HEK293 (cell line): ENCODE measurements at regions not wholly inside any gene's neighbourhood (a gene's known extent, or its start where the extent isn't known, plus 50 kb on each side); places are given as distances from the start of the nearest gene placed in this dataset.

Experiments
- CTCF ChIA-PET: fragments of 350-600 bp; formaldehyde crosslinking; extraction: SDS; loops from one replicate; lab custom pipeline; 2021; ENCODE audit warnings: antibody characterized with exemption; lab: Yijun Ruan, JAX
- POLR2A ChIA-PET: fragments of 300-600 bp; formaldehyde crosslinking; extraction: SDS; loops from one replicate; lab custom pipeline; 2020; ENCODE audit warnings: antibody characterized with exemption, inconsistent platforms; lab: Yijun Ruan, JAX
- H3K27ac ChIP-seq: fragments of 200-500 bp; sonication (Bioruptor generic); 2 replicates; pipeline ENCODE4 v1.5.1; 2014; ENCODE audit warnings: low read depth, low read length, control low read depth, inconsistent platforms; ENCODE audit errors: extremely low read depth
- H3K36me3 ChIP-seq, 2 experiments: fragments of 200-500 bp in 1 of 2; sonication (Bioruptor generic) in 1 of 2; 1 replicate in 1 of 2; 2 replicates in 1 of 2; pipeline ENCODE4 v1.5.1; 2014 to 2017; ENCODE audit warnings: inconsistent platforms in 2 of 2, low read length in 2 of 2; ENCODE audit not compliant: control insufficient read depth in 2 of 2, insufficient read depth in 1 of 2
- H3K4me1 ChIP-seq: fragments of 200-500 bp; sonication (Bioruptor generic); 2 replicates; pipeline ENCODE4 v1.5.1; 2014; ENCODE audit warnings: mild to moderate bottlenecking, low read length, inconsistent platforms; ENCODE audit not compliant: control insufficient read depth, insufficient read depth
- H3K4me3 ChIP-seq: 2 replicates; pipeline ENCODE4 v1.5.1; 2011; ENCODE audit warnings: low read depth, mild to moderate bottlenecking, control low read depth, low read length, moderate library complexity
- H3K9me3 ChIP-seq: fragments of 200-500 bp; sonication (Bioruptor generic); 2 replicates; pipeline ENCODE4 v1.5.1; 2014; ENCODE audit warnings: low read depth, low read length, inconsistent platforms; ENCODE audit not compliant: control insufficient read depth, insufficient read depth
- BCL11A ChIP-seq: fragments of 450-650 bp; formaldehyde crosslinking; IDR thresholded peaks from 2 replicates; pipeline ENCODE4 v1.5.1; 2016; ENCODE audit warnings: low read depth, missing biosample characterization, missing genetic modification characterization
- GLI4 ChIP-seq: fragments of 450-650 bp; formaldehyde crosslinking; IDR thresholded peaks from 2 replicates; pipeline ENCODE4 v1.5.1; 2016; ENCODE audit warnings: missing biosample characterization, missing genetic modification characterization
- GLIS1 ChIP-seq: fragments of 450-650 bp; formaldehyde crosslinking; IDR thresholded peaks from 2 replicates; pipeline ENCODE4 v1.5.1; 2016; ENCODE audit warnings: missing biosample characterization, missing genetic modification characterization
- HOXA7 ChIP-seq: sonication (generic); formaldehyde crosslinking; IDR thresholded peaks from 2 replicates; pipeline ENCODE4 v1.8.1; 2022; ENCODE audit warnings: missing genetic modification reagents, borderline replicate concordance
- KLF10 ChIP-seq: fragments of 450-650 bp; IDR thresholded peaks from 2 replicates; pipeline ENCODE4 v1.5.1; 2018; ENCODE audit warnings: missing biosample characterization, mild to moderate bottlenecking, missing genetic modification characterization
- MEIS1 ChIP-seq: sonication (generic); formaldehyde crosslinking; IDR thresholded peaks from 2 replicates; pipeline ENCODE4 v1.8.1; 2022; ENCODE audit warnings: missing genetic modification reagents, mild to moderate bottlenecking, borderline replicate concordance
- OSR2 ChIP-seq: fragments of 450-650 bp; formaldehyde crosslinking; IDR thresholded peaks from 2 replicates; pipeline ENCODE4 v1.5.1; 2016; ENCODE audit warnings: missing biosample characterization, missing genetic modification characterization
- REPIN1 ChIP-seq: fragments of 450-650 bp; formaldehyde crosslinking; IDR thresholded peaks from 2 replicates; pipeline ENCODE4 v1.5.1; 2017; ENCODE audit warnings: missing biosample characterization, missing genetic modification characterization, low read depth
- SALL2 ChIP-seq: fragments of 450-650 bp; formaldehyde crosslinking; IDR thresholded peaks from 2 replicates; pipeline ENCODE4 v1.5.0; 2017; ENCODE audit warnings: missing biosample characterization, mild to moderate bottlenecking, missing genetic modification characterization, borderline replicate concordance
- SP3 ChIP-seq: fragments of 450-650 bp; formaldehyde crosslinking; IDR thresholded peaks from 2 replicates; pipeline ENCODE4 v1.5.1; 2016; ENCODE audit warnings: missing biosample characterization, missing genetic modification characterization
- ZBTB7A ChIP-seq: fragments of 450-650 bp; formaldehyde crosslinking; IDR thresholded peaks from 2 replicates; pipeline ENCODE4 v1.5.1; 2016; ENCODE audit warnings: low read depth, missing biosample characterization, missing genetic modification characterization
- ZNF214 ChIP-seq: fragments of 450-650 bp; formaldehyde crosslinking; IDR thresholded peaks from 2 replicates; pipeline ENCODE4 v1.5.1; 2017; ENCODE audit warnings: missing biosample characterization, mild to moderate bottlenecking, missing genetic modification characterization, borderline replicate concordance
- ZNF335 ChIP-seq: fragments of 450-650 bp; formaldehyde crosslinking; conservative IDR thresholded peaks from 2 replicates; pipeline ENCODE4 v1.5.1; 2016; ENCODE audit warnings: missing biosample characterization, missing genetic modification characterization
- ZNF426 ChIP-seq: fragments of 450-650 bp; formaldehyde crosslinking; IDR thresholded peaks from 2 replicates; pipeline ENCODE4 v1.5.1; 2017; ENCODE audit warnings: missing biosample characterization, missing genetic modification characterization, mild to moderate bottlenecking, inconsistent platforms, moderate library complexity
- ZNF433 ChIP-seq: fragments of 450-650 bp; formaldehyde crosslinking; IDR thresholded peaks from 2 replicates; pipeline ENCODE4 v1.5.1; 2016; ENCODE audit warnings: missing biosample characterization, missing genetic modification characterization, low read depth
- ZNF473 ChIP-seq: fragments of 450-650 bp; formaldehyde crosslinking; IDR thresholded peaks from 2 replicates; pipeline ENCODE4 v1.5.1; 2017; ENCODE audit warnings: missing biosample characterization, missing genetic modification characterization
- ZNF501 ChIP-seq: fragments of 450-650 bp; formaldehyde crosslinking; IDR thresholded peaks from 2 replicates; pipeline ENCODE4 v1.5.1; 2016; ENCODE audit warnings: missing biosample characterization, missing genetic modification characterization
- ZNF521 ChIP-seq: fragments of 450-650 bp; formaldehyde crosslinking; IDR thresholded peaks from 2 replicates; pipeline ENCODE4 v1.5.1; 2017; ENCODE audit warnings: missing biosample characterization, mild to moderate bottlenecking, missing genetic modification characterization
- ZNF529 ChIP-seq: fragments of 450-650 bp; formaldehyde crosslinking; IDR thresholded peaks from 2 replicates; pipeline ENCODE4 v1.5.1; 2017; ENCODE audit warnings: missing genetic modification characterization, missing biosample characterization; ENCODE audit not compliant: insufficient replicate concordance
- ZNF561 ChIP-seq: fragments of 450-650 bp; IDR thresholded peaks from 2 replicates; pipeline ENCODE4 v1.5.1; 2018; ENCODE audit warnings: missing biosample characterization, missing genetic modification characterization, borderline replicate concordance
- ZNF585B ChIP-seq: fragments of 450-650 bp; formaldehyde crosslinking; IDR thresholded peaks from 2 replicates; pipeline ENCODE4 v1.5.1; 2016; ENCODE audit warnings: missing biosample characterization, missing genetic modification characterization
- ZNF596 ChIP-seq: fragments of 450-650 bp; IDR thresholded peaks from 2 replicates; pipeline ENCODE4 v1.5.0; 2018; ENCODE audit warnings: missing biosample characterization, mild to moderate bottlenecking, missing genetic modification characterization, moderate library complexity
- ZNF621 ChIP-seq: fragments of 450-650 bp; formaldehyde crosslinking; IDR thresholded peaks from 2 replicates; pipeline ENCODE4 v1.5.1; 2017; ENCODE audit warnings: missing biosample characterization, missing genetic modification characterization
- ZNF670 ChIP-seq: fragments of 450-650 bp; formaldehyde crosslinking; IDR thresholded peaks from 2 replicates; pipeline ENCODE4 v1.5.1; 2016; ENCODE audit warnings: missing biosample characterization, missing genetic modification characterization, low read depth
- ZNF776 ChIP-seq: fragments of 450-650 bp; formaldehyde crosslinking; IDR thresholded peaks from 2 replicates; pipeline ENCODE4 v1.5.0; 2017; ENCODE audit warnings: missing biosample characterization, missing genetic modification characterization, borderline replicate concordance
- ZNF777 ChIP-seq: fragments of 450-650 bp; formaldehyde crosslinking; IDR thresholded peaks from 2 replicates; pipeline ENCODE4 v1.5.1; 2017; ENCODE audit warnings: missing biosample characterization, missing genetic modification characterization, borderline replicate concordance
- ZSCAN23 ChIP-seq: fragments of 450-650 bp; formaldehyde crosslinking; IDR thresholded peaks from 2 replicates; pipeline ENCODE4 v1.5.1; 2016; ENCODE audit warnings: missing biosample characterization, missing genetic modification characterization
- TF ChIP-seq, protein P1 (sequence below): fragments of 450-650 bp; formaldehyde crosslinking; IDR thresholded peaks from 2 replicates; pipeline ENCODE4 v1.5.1; 2016; ENCODE audit warnings: missing biosample characterization, missing genetic modification characterization, borderline replicate concordance
- TF ChIP-seq, protein P2 (sequence below): fragments of 450-650 bp; formaldehyde crosslinking; IDR thresholded peaks from 2 replicates; pipeline ENCODE4 v1.5.1; 2016; ENCODE audit warnings: missing biosample characterization, missing genetic modification characterization
- TF ChIP-seq, protein P3 (sequence below): fragments of 450-650 bp; formaldehyde crosslinking; IDR thresholded peaks from 2 replicates; pipeline ENCODE4 v1.5.1; 2016; ENCODE audit warnings: missing biosample characterization, missing genetic modification characterization

DNA sequence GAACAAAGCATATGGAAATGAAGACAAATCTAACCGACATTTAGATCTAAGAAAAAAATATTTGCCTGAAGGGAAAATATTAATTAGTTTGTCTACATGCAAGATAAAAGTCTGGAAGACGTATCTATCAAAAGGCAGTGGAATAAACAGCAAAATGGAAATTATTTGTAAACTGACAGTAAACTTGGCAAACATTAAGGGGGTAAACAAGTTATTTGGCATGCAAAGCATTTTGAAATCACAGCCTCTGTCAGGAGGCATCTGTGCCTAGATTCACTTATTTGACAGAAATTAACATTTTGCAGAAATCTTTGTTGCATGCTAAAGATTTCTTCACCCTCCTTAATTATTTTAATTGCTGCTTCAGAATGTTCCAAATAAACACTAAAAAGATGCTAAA, 1065.8 kb upstream of the POU3F4 start:
- Histone ChIP-seq H3K27ac (no peak overlapping the region), H3K9me3 (peaks cover 2% of the 10 kb centered on the region; the same call in 1 of the 2 replicates), H3K4me1 (no peaks in the 10 kb centered on the region), H3K4me3 (no peak overlapping the region), H3K36me3 (no peaks in the 10 kb centered on the region)
- ChIA-PET POLR2A (no interaction called here), CTCF (no interaction called here)
- TF ChIP-seq ZSCAN23 (tag by site-specific recombination) (no peak), REPIN1 (tag by site-specific recombination) (no peak), ZNF585B (tag by site-specific recombination) (no peak), ZNF670 (no peak), ZNF596 (tag by site-specific recombination) (no peak), SP3 (tag by site-specific recombination) (no peak), HOXA7 (CRISPR knock-in tag) (no peak), OSR2 (tag by site-specific recombination) (no peak), ZBTB7A (tag by site-specific recombination) (no peak), MEIS1 (no peak), ZNF501 (tag by site-specific recombination) (no peak), ZNF561 (tag by site-specific recombination) (no peak), KLF10 (tag by site-specific recombination) (no peak), SALL2 (tag by site-specific recombination) (no peak), ZNF777 (tag by site-specific recombination) (no peak), ZNF621 (tag by site-specific recombination) (no peak)
- TF ChIP-seq, protein P1, sequence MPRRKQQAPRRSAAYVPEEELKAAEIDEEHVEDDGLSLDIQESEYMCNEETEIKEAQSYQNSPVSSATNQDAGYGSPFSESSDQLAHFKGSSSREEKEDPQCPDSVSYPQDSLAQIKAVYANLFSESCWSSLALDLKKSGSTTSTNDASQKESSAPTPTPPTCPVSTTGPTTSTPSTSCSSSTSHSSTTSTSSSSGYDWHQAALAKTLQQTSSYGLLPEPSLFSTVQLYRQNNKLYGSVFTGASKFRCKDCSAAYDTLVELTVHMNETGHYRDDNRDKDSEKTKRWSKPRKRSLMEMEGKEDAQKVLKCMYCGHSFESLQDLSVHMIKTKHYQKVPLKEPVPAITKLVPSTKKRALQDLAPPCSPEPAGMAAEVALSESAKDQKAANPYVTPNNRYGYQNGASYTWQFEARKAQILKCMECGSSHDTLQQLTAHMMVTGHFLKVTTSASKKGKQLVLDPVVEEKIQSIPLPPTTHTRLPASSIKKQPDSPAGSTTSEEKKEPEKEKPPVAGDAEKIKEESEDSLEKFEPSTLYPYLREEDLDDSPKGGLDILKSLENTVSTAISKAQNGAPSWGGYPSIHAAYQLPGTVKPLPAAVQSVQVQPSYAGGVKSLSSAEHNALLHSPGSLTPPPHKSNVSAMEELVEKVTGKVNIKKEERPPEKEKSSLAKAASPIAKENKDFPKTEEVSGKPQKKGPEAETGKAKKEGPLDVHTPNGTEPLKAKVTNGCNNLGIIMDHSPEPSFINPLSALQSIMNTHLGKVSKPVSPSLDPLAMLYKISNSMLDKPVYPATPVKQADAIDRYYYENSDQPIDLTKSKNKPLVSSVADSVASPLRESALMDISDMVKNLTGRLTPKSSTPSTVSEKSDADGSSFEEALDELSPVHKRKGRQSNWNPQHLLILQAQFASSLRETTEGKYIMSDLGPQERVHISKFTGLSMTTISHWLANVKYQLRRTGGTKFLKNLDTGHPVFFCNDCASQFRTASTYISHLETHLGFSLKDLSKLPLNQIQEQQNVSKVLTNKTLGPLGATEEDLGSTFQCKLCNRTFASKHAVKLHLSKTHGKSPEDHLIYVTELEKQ (tag by site-specific recombination), result no peak

DNA sequence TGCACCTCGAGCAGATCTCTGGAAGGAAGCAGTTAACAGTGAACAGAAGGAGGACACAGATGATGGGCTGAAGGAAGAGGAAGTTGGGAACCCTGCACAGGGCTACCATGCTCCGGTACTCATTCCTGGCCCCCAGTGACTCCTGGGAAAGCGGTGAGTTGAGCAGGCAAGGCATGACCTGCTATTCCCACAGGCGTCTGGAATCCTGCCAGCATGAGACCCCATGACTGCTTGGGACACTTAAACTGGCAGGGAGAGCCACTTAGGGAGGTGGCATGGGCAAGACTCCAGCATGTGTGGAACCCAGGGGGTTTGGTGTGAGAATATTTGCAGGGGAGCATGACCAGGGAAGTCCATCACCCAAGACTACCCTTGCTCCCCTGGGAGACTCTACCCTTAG, 1056.4 kb upstream of the POU3F4 start:
- Histone ChIP-seq H3K27ac (no peak overlapping the region), H3K4me3 (no peak overlapping the region), H3K4me1 (no peaks in the 10 kb centered on the region), H3K36me3 (no peaks in the 10 kb centered on the region), H3K9me3 (peaks cover 4% of the 10 kb centered on the region)
- POLR2A ChIA-PET, result no interaction called here
- CTCF ChIA-PET, result no interaction called here
- no peak for TF ChIP-seq ZNF521 (tag by site-specific recombination)
- TF ChIP-seq ZNF501 (tag by site-specific recombination), result no peak
- TF ChIP-seq GLIS1, result no peak
- TF ChIP-seq ZNF473 (tag by site-specific recombination), result no peak
- TF ChIP-seq, protein P2, sequence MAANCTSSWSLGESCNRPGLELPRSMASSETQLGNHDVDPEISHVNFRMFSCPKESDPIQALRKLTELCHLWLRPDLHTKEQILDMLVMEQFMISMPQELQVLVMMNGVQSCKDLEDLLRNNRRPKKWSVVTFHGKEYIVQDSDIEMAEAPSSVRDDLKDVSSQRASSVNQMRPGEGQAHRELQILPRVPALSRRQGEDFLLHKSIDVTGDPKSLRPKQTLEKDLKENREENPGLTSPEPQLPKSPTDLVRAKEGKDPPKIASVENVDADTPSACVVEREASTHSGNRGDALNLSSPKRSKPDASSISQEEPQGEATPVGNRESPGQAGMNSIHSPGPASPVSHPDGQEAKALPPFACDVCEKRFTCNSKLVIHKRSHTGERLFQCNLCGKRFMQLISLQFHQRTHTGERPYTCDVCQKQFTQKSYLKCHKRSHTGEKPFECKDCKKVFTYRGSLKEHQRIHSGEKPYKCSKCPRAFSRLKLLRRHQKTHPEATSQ, result no peak
- no peak for TF ChIP-seq GLI4
- no peak for TF ChIP-seq ZNF433
- TF ChIP-seq ZNF529 (tag by site-specific recombination), result no peak
- no peak for TF ChIP-seq ZNF776 (tag by site-specific recombination)
- TF ChIP-seq BCL11A, result no peak
- TF ChIP-seq ZNF426 (tag by site-specific recombination), result no peak
- TF ChIP-seq ZNF335 (tag by site-specific recombination), result no peak
- no peak for TF ChIP-seq ZNF214 (tag by site-specific recombination)
- TF ChIP-seq, protein P3, sequence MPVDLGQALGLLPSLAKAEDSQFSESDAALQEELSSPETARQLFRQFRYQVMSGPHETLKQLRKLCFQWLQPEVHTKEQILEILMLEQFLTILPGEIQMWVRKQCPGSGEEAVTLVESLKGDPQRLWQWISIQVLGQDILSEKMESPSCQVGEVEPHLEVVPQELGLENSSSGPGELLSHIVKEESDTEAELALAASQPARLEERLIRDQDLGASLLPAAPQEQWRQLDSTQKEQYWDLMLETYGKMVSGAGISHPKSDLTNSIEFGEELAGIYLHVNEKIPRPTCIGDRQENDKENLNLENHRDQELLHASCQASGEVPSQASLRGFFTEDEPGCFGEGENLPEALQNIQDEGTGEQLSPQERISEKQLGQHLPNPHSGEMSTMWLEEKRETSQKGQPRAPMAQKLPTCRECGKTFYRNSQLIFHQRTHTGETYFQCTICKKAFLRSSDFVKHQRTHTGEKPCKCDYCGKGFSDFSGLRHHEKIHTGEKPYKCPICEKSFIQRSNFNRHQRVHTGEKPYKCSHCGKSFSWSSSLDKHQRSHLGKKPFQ (tag by site-specific recombination), result no peak
